Common myeloid progenitor, CD34-positive (primary cell): ENCODE measurements at regions not wholly inside any gene's neighbourhood (a gene's known extent, or its start where the extent isn't known, plus 50 kb on each side); places are given as distances from the start of the nearest gene placed in this dataset.

ENCODE experiments used
- CTCF ChIA-PET: fragments of 350-600 bp; sonication (Branson Sonifier 250); formaldehyde crosslinking; loops from one replicate; lab custom pipeline; 2021; ENCODE audit warnings: antibody characterized with exemption; lab: Charles Lee
- POLR2A ChIA-PET: fragments of 350-600 bp; sonication (Branson Sonifier 250); formaldehyde crosslinking; loops from one replicate; lab custom pipeline; 2021; ENCODE audit warnings: antibody characterized with exemption; lab: Charles Lee
- DNase-seq, 3 donors: peaks; one replicate each; pipeline versions ENCODE4 v3.0.0 to v3.0.0-alpha.2; 2013
- H3K27ac ChIP-seq, 2 experiments: 1 replicate in 1 of 2; 2 replicates in 1 of 2; pipeline ENCODE4 v1.7.0; 2013; ENCODE audit warnings: inconsistent platforms in 2 of 2, low read length in 2 of 2, mild to moderate bottlenecking in 2 of 2, low read depth in 1 of 2, moderate library complexity in 1 of 2; ENCODE audit not compliant: severe bottlenecking in 2 of 2, insufficient read depth in 1 of 2, poor library complexity in 1 of 2
- H3K27me3 ChIP-seq, 5 experiments: replicated peaks in 2 of 5; 1 replicate in 3 of 5; 2 replicates in 2 of 5; pipeline versions ENCODE4 v1.6.1 to v1.7.0; 2013; ENCODE audit warnings: low read length in 4 of 5, mild to moderate bottlenecking in 2 of 5, moderate library complexity in 2 of 5, inconsistent platforms in 1 of 5; ENCODE audit not compliant: insufficient read depth in 5 of 5, control insufficient read depth in 4 of 5
- H3K36me3 ChIP-seq, 4 experiments: 1 replicate in 2 of 4; 2 replicates in 2 of 4; pipeline versions ENCODE4 v1.6.1 to v1.7.0; 2013; ENCODE audit warnings: low read length in 3 of 4, control low read depth in 1 of 4, mild to moderate bottlenecking in 1 of 4; ENCODE audit not compliant: control insufficient read depth in 4 of 4, insufficient read depth in 4 of 4
- H3K4me1 ChIP-seq, 4 experiments: 1 replicate in 3 of 4; 2 replicates in 1 of 4; pipeline versions ENCODE4 v1.6.1 to v1.7.1; 2013; ENCODE audit warnings: low read length in 3 of 4, mild to moderate bottlenecking in 3 of 4, control low read depth in 1 of 4, inconsistent platforms in 1 of 4, moderate library complexity in 1 of 4; ENCODE audit not compliant: control insufficient read depth in 4 of 4, insufficient read depth in 4 of 4; ENCODE audit errors: control extremely low read depth in 1 of 4
- H3K4me3 ChIP-seq, 7 experiments: 1 replicate in 4 of 7; 2 replicates in 3 of 7; pipeline versions ENCODE4 v1.5.1 to v1.7.0; 2013; ENCODE audit warnings: mild to moderate bottlenecking in 7 of 7, low read length in 6 of 7, moderate library complexity in 6 of 7, inconsistent platforms in 2 of 7, low read depth in 2 of 7, control low read depth in 1 of 7; ENCODE audit not compliant: insufficient read depth in 4 of 7, control insufficient read depth in 1 of 7; ENCODE audit errors: extremely low read depth in 1 of 7
- H3K9me3 ChIP-seq, 5 experiments: 1 replicate in 4 of 5; 2 replicates in 1 of 5; pipeline versions ENCODE4 v1.6.1 to v1.7.1; 2013; ENCODE audit warnings: low read length in 4 of 5, mild to moderate bottlenecking in 2 of 5, inconsistent platforms in 1 of 5, low read depth in 1 of 5, moderate library complexity in 1 of 5; ENCODE audit not compliant: control insufficient read depth in 4 of 5, insufficient read depth in 2 of 5; ENCODE audit errors: control extremely low read depth in 1 of 5
- WGBS: methylation state at CpG from one replicate; pipeline ENCODE4 v1.1.5; 2013; ENCODE audit not compliant: insufficient coverage; 5-methylcytosine and 5-hydroxymethylcytosine counted together

- H3K4me3 ChIP-seq, result no peak overlapping the region
- H3K9me3 ChIP-seq, result peaks cover 0 to 2% (median 0%) of the 10 kb centered on the region in 5 experiments
- no peaks in the 10 kb centered on the region for H3K36me3 ChIP-seq
- DNase-seq, result peak in 2 of 3 donors; percentile 31 to 37
- H3K27ac ChIP-seq, result no peak overlapping the region
- ChIA-PET CTCF (interaction anchor here (0.6 to 3.0 kb wide), 8 partner anchors 8 to 1410 kb away, joined by 3 to 17 read pairs (median 3); no protein-coding TSS in a partner anchor), POLR2A (no interaction called here)
- H3K4me1 ChIP-seq, result peaks cover 0 to 18% (median 10%) of the 10 kb centered on the region in 4 experiments
- WGBS, result 50% methylated on average over 1 of the region's 5 CpGs
- H3K27me3 ChIP-seq, result peaks cover 0 to 13% (median 1%) of the 10 kb centered on the region in 5 experiments
These were observed 136.7 kb downstream of the SMAD6 start for GRCh38 chr15:66838671-66839239.

DNA sequence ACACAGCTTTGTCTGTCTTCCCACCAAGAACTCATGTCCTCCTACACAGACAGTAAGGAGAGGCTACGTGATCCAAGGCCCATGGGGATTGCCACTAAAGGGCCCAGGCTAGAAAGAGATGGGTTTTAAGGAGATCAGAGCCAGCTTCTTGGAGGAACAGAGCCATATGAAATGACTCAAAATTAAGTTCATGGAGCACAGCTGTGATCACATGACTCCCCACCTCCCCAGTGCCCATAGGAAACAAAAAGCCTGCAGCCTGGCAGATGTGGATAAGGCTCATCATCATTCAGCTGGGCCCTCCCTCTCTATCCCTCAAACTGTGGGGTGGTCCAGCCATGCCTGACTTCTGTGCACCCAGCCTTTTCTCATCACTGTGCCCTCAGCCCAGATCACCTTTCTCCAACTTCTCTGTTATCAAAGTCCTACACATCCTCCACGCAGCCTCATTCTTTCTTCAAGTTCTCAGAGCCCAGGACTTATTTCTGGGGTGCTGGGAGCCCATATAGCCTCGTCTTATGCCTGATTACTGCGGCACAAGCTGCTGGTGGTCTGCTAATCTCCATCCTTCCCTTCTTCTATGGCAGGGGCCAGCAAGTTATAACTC lies 137.6 kb downstream of the SMAD6 start:
- no peak overlapping the region for H3K4me3 ChIP-seq
- H3K27ac ChIP-seq, result no peak overlapping the region
- no peak for DNase-seq
- WGBS, result 100% methylated on average over 4 of the region's 4 CpGs
- H3K4me1 ChIP-seq, result peaks cover 0 to 18% (median 10%) of the 10 kb centered on the region in 4 experiments
- peaks cover 0 to 2% (median 0%) of the 10 kb centered on the region in 5 experiments for H3K9me3 ChIP-seq
- peaks cover 0 to 13% (median 3%) of the 10 kb centered on the region in 5 experiments for H3K27me3 ChIP-seq
- H3K36me3 ChIP-seq, result no peaks in the 10 kb centered on the region
- ChIA-PET CTCF (interaction anchor here (1.1 to 3.0 kb wide), 5 partner anchors 8 to 239 kb away, joined by 3 to 17 read pairs (median 4); no protein-coding TSS in a partner anchor), POLR2A (no interaction called here)

GRCh38 chr15:66840615-66841390 lies 138.8 kb downstream of the SMAD6 start:
- H3K27me3 ChIP-seq, result peaks cover 0 to 13% (median 3%) of the 10 kb centered on the region in 5 experiments
- POLR2A ChIA-PET, result no interaction called here
- peaks cover 0 to under 1% (median 0%) of the 10 kb centered on the region in 5 experiments for H3K9me3 ChIP-seq
- CTCF ChIA-PET, result interaction anchor here (0.6 to 1.6 kb wide), 2 partner anchors 10 to 241 kb away, joined by 3 to 4 read pairs; no protein-coding TSS in a partner anchor
- no peak overlapping the region for H3K27ac ChIP-seq
- no peak overlapping the region for H3K4me3 ChIP-seq
- no peak for DNase-seq
- WGBS, result 84% methylated on average over 5 of the region's 5 CpGs
- no peaks in the 10 kb centered on the region for H3K36me3 ChIP-seq
- H3K4me1 ChIP-seq, result peaks cover 0 to 18% (median 10%) of the 10 kb centered on the region in 4 experiments

DNA sequence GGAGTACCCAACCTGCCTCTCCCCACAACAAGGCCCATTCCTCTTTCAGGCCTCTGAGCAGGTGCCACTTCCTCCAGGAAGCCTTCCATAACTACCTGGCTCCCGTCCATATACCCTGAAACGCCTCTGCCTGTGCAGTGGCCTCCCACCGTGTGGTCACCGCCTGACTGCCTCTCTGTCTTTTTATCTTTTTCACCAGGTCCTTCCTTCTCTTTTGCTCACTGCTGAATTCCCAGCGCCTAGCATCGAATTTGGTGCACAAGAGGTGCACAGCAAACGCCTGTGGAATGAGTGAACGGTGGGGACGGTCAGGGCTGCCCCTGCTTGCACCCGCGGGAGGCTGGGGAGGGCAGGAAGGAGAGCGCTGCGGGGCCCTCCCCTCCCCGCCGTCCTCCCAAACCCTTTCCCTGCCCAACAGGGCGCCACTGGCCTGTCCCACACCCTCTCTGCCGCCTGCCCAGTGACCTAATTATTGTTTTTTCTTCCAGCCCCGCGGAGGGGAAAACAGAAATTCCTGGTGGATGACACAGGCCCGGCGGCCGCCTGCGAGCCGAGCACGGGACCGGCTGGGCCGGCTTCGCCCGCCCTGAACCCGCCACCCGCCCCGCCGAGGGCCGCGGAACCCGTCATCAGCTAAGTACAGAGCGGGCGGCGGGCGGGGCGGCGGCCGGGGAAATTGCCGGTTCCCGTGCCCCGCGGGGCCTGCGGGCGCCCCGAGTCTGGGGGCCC lies 140.1 kb downstream of the SMAD6 start:
- peaks cover 0 to 13% (median 3%) of the 10 kb centered on the region in 5 experiments for H3K27me3 ChIP-seq
- DNase-seq, result peak; percentile 25 to 74 (median 70)
- ChIA-PET POLR2A (no interaction called here), CTCF (no interaction called here)
- H3K9me3 ChIP-seq, result no peaks in the 10 kb centered on the region
- H3K4me1 ChIP-seq, result peaks cover 0 to 18% (median 10%) of the 10 kb centered on the region in 4 experiments
- whole genome bisulfite sequencing, result 1% methylated on average over 32 of the region's 50 CpGs
- no peak overlapping the region for H3K27ac ChIP-seq
- H3K36me3 ChIP-seq, result no peaks in the 10 kb centered on the region
- H3K4me3 ChIP-seq, result peak overlapping the region in 6 of 7 experiments; percentile 20 to 72 (median 42)

- peaks cover 0 to 13% (median 3%) of the 10 kb centered on the region in 5 experiments for H3K27me3 ChIP-seq
- no peaks in the 10 kb centered on the region for H3K9me3 ChIP-seq
- 5% methylated on average over 33 of the region's 58 CpGs for WGBS
- peak; percentile 29 to 65 (median 55) for DNase-seq
- H3K4me3 ChIP-seq, result peak overlapping the region in 6 of 7 experiments; percentile 30 to 72 (median 55)
- H3K27ac ChIP-seq, result no peak overlapping the region
- POLR2A ChIA-PET, result no interaction called here
- H3K36me3 ChIP-seq, result no peaks in the 10 kb centered on the region
- peaks cover 0 to 18% (median 10%) of the 10 kb centered on the region in 4 experiments for H3K4me1 ChIP-seq
- CTCF ChIA-PET, result interaction anchor here (1.1 kb wide), 1 partner anchor 9 kb away, joined by 3 read pairs; no protein-coding TSS in a partner anchor
These were observed 140.8 kb downstream of the SMAD6 start for GRCh38 chr15:66842710-66843441.

DNA sequence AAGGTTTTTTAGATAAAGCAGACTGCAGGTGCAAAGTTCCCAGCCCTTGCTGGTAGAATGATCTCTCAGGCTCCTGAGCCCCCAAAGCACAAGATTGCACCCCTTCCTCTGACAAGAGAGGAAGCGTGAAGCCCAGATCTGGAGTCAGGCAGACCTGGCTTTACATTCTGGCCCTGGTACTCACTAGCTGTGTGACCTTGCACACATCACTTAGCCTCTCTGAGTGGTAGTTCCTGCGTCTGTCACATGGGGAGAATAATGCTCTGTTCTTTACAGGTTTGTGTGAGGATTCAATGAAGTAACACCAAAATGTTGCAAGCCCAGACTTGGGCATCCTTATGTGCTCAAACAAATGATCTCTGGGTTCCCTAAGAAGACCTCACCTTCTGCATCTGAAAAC lies 141.5 kb downstream of the SMAD6 start:
- 66% methylated on average over 2 of the region's 2 CpGs for WGBS
- no peak for DNase-seq
- no peak overlapping the region for H3K4me3 ChIP-seq
- no peaks in the 10 kb centered on the region for H3K9me3 ChIP-seq
- H3K27ac ChIP-seq, result no peak overlapping the region
- H3K27me3 ChIP-seq, result peaks cover 0 to 13% (median 3%) of the 10 kb centered on the region in 5 experiments
- H3K36me3 ChIP-seq, result no peaks in the 10 kb centered on the region
- ChIA-PET CTCF (interaction anchor here (1.1 kb wide), 1 partner anchor 8 kb away, joined by 3 read pairs; no protein-coding TSS in a partner anchor), POLR2A (no interaction called here)
- peaks cover 0 to 18% (median 10%) of the 10 kb centered on the region in 4 experiments for H3K4me1 ChIP-seq
